Posterior cingulate gyrus (tissue), 11 donors: ENCODE measurements at regions not wholly inside any gene's neighbourhood (a gene's known extent, or its start where the extent isn't known, plus 50 kb on each side); places are given as distances from the start of the nearest gene placed in this dataset.

ENCODE experiments used
- DNase-seq, 10 donors: peaks; one replicate each; pipeline versions ENCODE4 v3.0.0 to v3.0.0-alpha.2; 2020 to 2021; ENCODE audit warnings: mixed read lengths in 3 of 10
- intact Hi-C: fragments of 100-400 bp; cut with DNase I; formaldehyde crosslinking; loops from one replicate; pipeline ENCODE4 v1.15.1; 2023

DNA sequence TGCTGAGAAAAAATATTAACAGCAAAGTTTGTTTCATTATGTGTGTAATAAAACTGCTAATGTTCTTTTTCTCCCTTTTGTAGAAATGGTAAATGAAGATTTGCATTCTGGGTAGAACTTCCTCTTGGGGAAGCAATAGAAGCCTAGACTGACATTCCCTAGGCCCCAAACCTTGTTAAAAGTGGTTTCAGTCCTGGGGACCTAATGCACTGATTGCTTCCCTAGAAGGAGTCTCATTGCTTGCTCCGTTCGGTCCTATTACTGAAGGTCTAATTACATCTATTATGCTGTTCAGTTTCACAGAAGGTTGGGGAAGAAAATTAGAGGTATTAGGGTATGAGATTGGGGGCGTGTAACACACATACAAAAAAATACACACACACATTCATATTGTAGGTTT is 893.8 kb downstream of the TLE4 start:
- DNase-seq: no peak
- intact Hi-C loops: no loop called here

DNA sequence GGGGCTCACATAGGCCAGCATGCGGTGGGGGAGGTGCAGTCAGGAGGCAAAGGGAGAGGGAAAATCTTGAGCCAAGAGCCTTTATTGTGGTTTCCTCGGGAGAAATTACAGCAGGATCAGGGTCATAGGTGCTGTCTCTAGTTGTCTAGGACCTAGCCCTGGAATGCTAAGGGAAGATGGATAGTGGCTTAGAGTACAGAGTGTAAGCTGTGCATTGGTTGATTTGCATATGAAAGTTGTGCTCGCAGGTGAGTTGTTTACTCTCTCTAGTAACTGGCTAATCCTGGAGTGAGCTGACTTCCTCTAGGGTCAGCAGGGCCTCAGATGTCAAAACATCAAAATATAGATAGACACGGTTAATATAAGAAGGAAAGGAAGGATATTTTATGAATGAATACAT is 877.7 kb downstream of the TLE4 start:
- intact Hi-C loops: no loop called here
- no peak for DNase-seq

DNA sequence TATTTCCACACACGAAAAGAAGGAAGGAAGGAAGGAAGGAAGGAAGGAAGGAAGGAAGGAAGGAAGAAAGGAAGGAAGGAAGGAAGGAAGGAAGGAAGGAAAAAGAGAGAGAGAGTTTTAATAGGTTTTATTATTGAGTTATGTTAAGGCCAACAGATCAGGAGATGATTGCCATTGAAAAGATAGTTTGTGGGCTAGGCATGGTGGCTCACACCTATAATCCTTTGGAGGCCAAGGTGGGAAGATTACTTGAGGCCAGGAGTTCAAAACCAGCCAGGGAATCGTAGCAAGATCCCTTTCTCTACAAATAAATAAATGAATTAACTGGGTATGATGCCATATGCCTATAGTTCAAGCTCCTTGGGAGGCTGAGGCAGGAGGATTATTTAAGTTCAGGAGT is 877.2 kb downstream of the TLE4 start:
- intact Hi-C loops: no loop called here

DNA sequence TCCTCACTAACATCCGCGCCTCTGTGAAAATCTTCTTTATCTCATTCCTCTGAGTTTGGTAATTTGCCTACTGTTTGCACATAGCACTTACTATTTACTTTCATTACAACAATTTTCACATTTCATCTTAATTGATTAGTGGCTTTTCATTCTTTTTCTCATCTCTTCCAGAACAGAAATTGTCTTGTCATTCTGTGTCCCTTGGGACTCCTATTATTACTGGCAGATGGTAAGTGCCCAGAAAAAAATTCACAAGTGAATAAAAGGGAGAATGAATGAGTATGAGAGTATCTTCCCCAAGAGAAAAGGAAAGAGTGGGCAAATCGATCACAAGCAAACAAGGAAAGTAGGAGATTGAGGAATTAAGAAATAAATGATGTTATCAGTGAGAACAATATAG is 876.1 kb downstream of the TLE4 start:
- intact Hi-C loops: no loop called here

More for the DNA sequence above, 877.2 kb downstream of the TLE4 start:
- DNase-seq: no peak

DNA sequence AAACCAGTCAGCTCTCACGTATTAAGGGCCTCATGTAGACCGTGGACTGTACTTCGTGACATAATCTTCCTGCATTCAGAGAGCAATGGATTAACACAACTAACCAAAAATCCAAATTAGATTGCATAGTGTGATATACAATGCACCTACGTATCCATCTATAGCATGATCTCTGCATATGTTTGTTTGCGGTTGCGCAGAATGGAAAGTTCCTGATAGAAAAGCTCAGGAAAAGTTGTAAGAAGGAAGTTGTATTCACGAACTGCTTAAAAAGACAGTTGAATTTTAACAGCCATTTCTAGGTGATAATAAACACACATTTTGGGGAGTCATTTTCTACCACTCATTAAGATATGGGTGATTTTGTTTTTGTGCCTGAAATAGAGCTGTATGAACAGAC is 869.0 kb downstream of the TLE4 start:
- no peak for DNase-seq
- intact Hi-C loops: no loop called here

More for the DNA sequence above, 876.1 kb downstream of the TLE4 start:
- DNase-seq: no peak

DNA sequence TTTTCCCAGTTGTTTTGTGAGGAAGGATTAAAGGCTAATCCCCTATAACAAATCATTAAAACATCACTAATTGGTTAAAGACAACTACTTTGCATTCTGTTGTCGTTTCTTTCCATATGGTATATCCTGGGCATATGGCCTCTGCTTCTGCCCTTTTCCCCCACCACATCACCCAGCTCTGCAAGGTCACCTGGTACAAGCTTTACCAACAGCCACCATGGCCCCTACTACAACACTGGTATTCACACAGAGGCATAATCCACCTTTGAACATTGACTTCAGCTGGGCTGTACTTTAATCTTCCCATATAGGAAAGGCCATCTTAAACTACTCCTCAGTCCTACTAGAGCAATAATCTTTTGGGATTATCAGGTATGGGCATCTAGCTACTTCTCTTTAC is 866.1 kb downstream of the TLE4 start:
- intact Hi-C loops: no loop called here
- DNase-seq: no peak

DNA sequence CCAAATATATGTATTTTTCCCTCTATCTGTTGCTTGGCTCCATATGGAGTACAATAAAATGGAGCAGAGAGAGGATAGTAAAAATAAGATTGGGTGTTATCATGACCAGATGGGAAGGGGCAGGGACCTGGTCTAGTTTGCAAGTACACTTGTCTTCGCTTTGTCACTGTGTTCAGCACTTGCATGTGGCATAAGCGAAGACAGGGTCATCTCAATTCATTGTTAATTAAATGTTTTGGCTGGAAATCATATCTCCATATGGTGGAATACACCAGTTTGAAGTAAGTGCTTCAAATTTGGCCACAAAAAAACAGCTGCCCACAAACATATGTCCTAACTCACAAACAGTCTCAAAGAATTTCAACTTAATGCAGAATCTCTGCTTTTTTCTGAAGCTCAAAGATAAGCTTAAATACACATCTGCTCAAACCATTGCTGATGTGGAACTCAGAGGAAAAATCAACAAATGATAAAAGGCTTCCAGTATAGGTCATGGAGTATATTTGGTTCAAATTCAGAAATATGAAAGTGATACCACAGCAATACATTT is 865.4 kb downstream of the TLE4 start:
- no peak for DNase-seq
- intact Hi-C loops: no loop called here

DNA sequence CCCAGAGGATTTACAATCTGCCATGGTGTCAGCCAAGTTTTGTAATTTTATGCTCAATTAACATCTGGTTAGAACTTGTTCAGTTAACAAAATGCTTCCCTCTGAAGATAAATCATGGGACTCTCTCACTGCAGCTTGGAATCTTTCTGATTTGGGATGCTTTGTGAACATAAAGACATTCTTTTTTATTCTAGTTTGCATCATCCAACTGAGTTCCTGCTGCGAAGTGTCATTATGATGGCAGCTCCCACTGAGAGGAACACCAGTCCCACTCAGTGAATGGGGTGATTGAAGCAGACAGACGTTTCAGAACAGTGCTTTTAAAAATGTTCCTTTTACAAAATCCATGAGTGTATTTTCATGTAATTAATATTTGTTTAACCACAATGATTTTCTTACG is 863.8 kb downstream of the TLE4 start:
- intact Hi-C loops: no loop called here
- DNase-seq: no peak

DNA sequence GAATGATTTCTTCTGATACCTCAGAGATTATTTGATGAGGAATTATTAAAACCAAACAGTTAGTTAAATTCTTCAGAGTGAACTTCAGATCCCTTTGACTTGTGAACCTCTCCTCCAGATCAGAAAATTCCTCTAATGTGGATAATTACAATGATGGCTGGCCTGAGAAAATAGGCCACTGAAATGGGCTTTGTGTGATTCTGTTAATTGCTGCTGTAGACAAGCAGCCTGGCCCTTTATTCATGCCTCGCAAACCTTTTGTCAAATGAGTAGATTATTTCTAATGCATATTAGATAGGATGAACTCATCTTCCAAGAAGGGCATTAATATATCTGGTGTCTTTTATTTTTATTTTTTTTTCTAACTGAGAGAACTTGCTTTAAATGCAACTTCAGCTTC is 855.2 kb downstream of the TLE4 start:
- intact Hi-C loops: no loop called here
- no peak for DNase-seq

DNA sequence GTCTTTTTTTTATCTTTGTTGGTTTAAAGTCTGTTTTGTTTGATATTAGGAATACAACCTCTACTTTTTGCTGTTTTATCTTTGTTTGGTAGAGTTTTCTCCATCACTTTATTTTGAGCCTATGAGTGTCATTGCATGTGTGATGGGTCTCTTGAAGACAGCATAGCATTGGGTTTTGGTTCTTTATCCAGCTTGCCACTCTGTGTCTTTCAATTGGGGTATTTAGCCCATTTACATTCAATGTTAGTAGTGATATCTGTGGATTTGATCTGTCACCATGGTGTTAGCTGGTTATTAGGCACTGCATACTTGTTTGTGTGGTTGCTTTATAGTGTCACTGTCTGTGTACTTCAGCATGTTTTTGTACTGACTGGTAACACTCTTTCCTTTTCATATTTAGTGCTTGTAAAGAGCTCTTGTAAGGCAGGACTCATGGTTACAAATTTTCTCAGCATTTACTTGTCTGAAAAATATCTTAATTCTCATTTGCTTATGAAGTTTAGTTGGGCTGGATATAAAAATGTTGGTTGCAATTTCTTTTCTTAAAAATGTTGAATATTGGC is 845.5 kb downstream of the TLE4 start:
- intact Hi-C loops: no loop called here
- no peak for DNase-seq

DNA sequence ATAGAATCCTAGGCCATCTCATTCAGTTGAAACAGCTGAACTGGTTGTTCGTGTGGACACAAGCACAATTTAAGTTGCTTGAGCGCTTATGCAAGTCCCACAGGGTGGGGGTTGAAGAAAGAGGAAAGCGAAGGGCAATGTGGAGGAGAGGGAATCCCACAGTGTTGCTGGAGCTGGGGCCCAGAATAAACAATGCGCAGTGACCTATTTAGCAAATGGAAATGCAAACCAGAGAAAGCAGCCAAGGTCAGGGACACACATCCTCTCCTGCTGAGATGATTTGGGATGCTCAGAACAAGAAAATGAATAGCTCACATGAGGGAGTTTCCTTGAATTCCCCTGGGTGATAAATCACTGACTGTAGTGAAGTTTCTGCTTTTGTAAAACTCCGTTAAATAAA is 838.3 kb downstream of the TLE4 start:
- intact Hi-C loops: no loop called here
- peak in 2 of 10 donors; percentile 9 to 16 for DNase-seq

DNA sequence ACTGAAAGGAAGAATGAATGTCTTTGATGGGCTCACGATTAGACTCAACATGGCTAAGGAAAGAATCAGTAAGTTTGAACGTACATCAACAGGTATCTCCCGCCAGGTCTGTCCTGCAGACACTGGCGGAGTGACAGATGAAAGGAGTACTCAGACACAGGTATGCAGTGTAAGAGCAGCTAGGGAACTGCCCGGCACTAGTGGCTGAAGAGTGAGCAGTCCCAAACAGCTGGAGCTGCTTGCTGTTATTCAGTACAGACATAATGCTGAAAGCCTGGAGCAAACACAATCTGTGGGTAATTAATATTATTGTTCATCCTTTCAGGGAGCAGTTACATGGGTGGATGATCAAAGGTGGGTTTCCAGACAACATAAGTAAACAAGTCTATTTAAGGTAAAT is 835.5 kb downstream of the TLE4 start:
- no peak for DNase-seq
- intact Hi-C loops: no loop called here

DNA sequence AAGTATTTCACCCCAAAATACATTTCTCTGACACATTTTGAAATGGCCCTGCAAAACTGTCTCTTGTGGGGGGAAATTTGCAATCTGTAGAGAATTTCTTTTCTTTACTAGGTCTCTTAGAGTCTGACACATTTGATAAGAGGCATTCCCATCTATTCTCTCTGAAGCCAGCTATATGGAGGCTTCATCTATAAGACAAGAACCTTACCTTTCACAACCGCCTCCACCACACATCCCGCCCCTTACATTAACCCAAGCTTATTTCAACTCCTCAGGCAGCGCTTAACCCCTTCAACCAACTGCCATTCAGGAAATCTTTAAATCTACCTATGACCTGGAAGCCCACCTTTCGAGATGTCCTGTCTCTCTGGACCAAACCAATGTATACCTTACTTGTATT is 829.5 kb downstream of the TLE4 start:
- DNase-seq: no peak

DNA sequence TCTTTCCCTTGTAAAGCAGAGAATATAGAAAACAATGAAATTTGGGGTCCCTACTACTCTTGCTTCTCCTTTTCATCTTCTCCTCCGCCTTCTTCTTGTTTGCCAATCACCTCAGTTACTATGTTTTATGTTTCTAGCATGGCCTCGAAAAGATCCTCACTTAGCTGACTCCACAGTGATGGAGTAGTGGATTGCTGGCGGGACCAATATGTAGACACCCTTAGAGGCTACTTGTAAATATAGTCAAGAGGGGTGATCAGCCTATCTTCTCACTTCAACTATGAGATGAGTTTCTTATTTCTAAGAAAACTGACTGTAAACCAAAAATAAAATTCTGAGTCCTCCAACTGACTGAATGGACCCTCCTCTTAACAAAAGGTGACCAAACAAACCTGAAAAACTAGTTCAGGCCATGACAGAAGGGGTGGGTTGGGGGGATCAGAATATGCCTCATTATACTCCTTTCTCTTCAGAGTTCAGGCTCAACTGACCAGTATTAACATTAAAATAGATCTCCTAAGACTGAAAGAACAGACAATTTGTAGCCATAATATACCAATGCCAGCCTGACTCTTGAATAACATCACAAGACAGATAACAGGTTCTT is 829.0 kb downstream of the TLE4 start:
- intact Hi-C loops: no loop called here

More for the DNA sequence above, 829.5 kb downstream of the TLE4 start:
- intact Hi-C loops: no loop called here

DNA sequence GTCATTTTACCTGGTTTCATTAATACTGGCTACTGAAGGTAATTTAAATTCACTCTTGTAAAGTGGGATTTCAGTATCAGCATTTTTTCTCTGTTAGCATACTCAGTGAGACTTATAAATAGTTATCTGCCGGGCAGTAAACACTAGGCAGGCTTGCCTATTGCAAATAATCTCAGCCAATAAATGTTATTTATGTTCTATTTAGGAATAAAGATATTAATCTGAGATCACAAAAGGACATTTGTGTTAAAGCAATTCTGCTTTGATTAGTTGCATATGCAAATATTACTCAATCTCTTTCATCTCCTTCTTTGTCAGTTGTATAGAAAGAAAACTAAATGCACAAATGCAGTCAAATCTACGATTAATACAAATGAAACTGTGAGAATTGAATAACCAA is 827.8 kb downstream of the TLE4 start:
- intact Hi-C loops: no loop called here
- DNase-seq: no peak

More for the DNA sequence above, 829.0 kb downstream of the TLE4 start:
- DNase-seq: no peak

DNA sequence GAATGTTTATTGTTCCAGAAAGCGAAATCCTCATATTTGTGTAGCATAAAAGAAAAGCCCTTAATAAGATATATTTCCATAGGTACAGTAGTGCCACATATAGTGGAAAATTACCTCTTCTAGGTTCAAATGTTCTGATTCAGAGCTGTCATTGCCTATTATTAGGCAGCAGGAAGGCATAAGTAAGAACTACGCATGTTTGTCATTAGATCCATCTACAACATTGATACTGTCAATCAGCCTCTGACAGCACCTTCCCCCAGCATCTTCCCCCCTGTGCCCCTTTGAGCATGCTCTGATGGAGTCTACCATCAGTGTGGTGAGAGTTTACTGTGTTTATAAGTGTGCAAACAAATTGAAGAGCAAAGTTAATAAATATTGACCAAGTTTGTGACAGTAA is 816.1 kb downstream of the TLE4 start:
- DNase-seq: no peak
- intact Hi-C loops: no loop called here

DNA sequence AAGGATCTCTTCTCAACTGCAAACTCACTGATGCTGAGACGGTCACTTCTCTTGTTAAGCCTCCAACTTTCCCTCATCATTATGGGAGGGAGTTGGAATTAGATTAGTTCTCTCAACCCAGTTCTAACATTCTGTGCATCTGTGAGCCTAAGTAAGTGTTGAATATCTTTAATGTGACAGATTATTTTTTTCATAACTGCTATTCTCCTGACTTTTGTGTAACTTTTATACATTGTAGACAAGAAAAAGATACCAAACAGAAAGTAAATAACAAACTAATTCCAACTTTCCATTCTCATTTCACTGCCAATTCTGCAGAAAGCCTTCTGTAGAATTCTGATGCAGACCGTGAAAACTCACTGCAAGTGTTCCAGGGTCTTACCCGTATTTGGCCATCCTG is 813.5 kb downstream of the TLE4 start:
- intact Hi-C loops: no loop called here
- no peak for DNase-seq

DNA sequence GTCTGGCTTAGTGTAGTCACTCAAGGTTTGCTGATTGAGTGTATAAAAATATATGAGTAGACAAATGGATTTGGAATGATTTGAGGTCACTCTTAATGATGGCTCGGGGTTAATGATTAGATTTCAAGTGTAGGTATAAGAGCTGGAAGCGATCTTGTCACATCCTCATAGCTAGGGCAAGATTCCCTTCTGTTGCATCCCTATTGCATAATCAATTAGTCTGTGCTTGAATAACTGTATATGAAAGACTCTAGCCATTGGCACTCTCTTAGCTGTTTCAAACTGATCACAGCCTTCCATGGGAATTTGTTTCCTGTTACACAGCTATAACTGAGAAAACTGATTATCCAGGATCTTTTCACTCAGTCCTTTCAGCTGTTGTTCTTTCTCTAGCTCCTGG is 811.6 kb downstream of the TLE4 start:
- intact Hi-C loops: no loop called here
- no peak for DNase-seq

DNA sequence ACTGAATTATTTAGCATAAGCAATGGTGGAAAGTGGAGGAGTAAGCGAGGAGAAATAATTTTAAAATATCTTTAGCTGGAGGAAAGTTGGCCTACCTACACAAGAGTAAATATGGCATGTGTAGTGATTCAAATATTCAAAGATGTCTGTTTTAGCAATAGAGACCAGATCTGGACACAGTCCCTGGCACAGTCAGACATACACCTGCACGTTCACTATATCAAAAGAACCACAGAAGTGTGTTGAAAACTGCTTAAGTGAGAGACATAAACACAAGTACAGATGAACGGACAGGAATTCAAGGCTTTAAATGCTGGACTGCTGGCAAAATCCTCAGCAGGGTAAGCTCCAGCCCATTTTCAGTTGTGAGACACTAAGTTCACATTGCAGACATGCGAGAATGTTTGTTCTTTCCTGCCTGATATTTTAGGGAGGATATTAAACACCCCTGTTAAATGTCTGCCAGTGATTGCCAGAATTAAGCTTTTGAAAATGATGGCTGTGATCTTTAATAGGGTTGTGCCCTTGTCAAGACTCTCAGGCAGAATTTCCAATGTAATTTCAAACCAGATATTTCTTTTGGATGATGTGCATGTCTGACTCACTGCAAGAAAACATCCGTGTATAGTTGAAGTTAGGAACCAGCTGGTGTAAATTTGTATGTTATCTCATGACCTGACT is 810.6 kb downstream of the TLE4 start:
- DNase-seq: no peak
- intact Hi-C loops: no loop called here

DNA sequence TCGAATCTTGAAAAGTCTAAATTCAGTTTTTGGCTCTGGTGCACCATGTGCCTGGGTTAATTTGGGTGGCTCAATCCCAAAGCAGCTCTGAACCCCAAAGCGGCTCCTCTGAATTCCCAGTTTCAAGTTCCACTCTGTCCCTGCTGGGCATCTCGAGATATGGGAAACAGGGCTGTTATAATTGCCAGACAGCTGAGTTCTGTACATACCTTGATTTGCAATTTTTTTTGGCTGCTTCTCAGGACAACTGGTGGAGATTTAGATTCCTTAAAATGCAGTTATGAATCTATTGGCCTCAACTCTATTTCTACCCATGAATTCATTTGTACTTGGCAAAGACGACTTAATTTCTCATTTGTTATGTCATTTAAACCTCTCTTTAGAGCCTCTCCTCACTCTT is 808.5 kb downstream of the TLE4 start:
- intact Hi-C loops: no loop called here
- no peak for DNase-seq

DNA sequence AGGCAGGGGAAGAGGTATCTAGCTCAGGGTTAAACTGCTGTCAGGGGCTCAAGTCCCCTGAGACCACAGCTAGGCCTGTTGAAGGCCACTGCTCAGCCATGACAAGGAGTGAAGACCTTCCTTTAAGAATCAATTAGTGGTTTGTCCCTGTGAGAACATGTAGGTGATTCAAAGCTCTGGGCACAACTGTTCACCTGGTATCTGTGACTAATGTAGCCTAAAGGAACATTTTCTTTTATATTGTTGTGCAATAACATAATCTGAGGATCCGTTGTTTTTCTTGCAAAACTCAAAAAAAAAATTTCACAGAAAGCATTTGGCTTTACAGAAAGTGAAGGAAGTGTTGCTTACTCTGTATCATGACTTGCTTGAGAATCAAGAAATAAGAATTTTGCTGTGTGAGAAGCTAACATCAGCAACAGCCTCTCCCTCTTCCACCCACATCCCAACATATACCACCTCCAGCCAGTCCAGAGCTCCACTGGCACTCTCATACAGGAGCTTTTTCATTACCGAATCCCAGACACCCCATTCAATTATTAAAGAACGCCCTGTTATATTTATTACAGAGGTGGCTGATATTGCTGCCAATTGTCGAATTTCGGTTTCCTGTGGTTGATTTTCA is 807.0 kb downstream of the TLE4 start:
- intact Hi-C loops: no loop called here
- no peak for DNase-seq

DNA sequence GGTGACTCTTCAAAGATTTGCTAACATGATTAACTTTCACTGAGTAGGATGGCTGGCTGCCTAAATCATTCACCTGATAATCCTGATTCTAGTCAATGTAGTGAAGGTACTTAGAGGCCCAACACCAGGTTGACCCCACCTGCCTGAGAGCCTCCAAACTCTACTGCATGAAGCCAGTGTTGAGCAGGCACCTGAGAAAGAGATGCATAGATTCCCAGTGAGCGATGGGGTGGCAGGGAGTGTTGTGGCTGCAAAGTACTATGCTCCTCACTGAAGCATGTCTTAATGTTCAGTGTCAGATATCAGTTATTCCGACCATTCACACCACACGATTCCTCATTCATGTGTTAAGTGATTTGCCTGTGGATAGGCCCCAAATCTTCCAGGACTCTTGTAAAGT is 804.4 kb downstream of the TLE4 start:
- intact Hi-C loops: no loop called here
- DNase-seq: no peak
